Activated CD8-positive, alpha-beta T cell treated with anti-CD3 and anti-CD28 coated beads for 36 hours (primary cell): ENCODE measurements at regions not wholly inside any gene's neighbourhood (a gene's known extent, or its start where the extent isn't known, plus 50 kb on each side); places are given as distances from the start of the nearest gene placed in this dataset.

Source experiments
- ATAC-seq: fragments of 200-7000 bp; cut with Tn5 transposase; one replicate; pipeline ENCODE4 v1.10.0; 2021; ENCODE audit warnings: mild to moderate bottlenecking, moderate library complexity
- CTCF ChIA-PET: fragments of 350-600 bp; sonication (Branson Sonifier 250); formaldehyde crosslinking; loops from one replicate; lab custom pipeline; 2021; ENCODE audit warnings: antibody characterized with exemption; lab: Charles Lee
- POLR2A ChIA-PET: fragments of 350-600 bp; sonication (Branson Sonifier 250); formaldehyde crosslinking; loops from one replicate; lab custom pipeline; 2021; ENCODE audit warnings: antibody characterized with exemption; lab: Charles Lee
- DNase-seq: peaks from one replicate; pipeline ENCODE4 v3.0.0-alpha.2; 2020
- H3K27ac Mint-ChIP-seq: one replicate; pipeline ENCODE4 v1.8.0; 2021; ENCODE audit warnings: mild to moderate bottlenecking, mixed read lengths
- H3K27me3 Mint-ChIP-seq: one replicate; pipeline ENCODE4 v1.8.0; 2021; ENCODE audit warnings: mixed read lengths
- H3K36me3 Mint-ChIP-seq: one replicate; pipeline ENCODE4 v1.8.0; 2021; ENCODE audit warnings: low read depth, mixed read lengths
- H3K4me1 Mint-ChIP-seq: one replicate; pipeline ENCODE4 v1.8.0; 2021; ENCODE audit warnings: low read depth, mixed read lengths
- H3K4me3 Mint-ChIP-seq: one replicate; pipeline ENCODE4 v1.8.0; 2021; ENCODE audit warnings: mild to moderate bottlenecking, moderate library complexity, mixed read lengths
- H3K9me3 Mint-ChIP-seq: one replicate; pipeline ENCODE4 v1.8.0; 2021; ENCODE audit warnings: mixed read lengths
- intact Hi-C: fragments of 100-400 bp; cut with micrococcal nuclease; formaldehyde crosslinking; loops from one replicate; pipeline ENCODE4 v1.10.0; 2022
- TF ChIP-seq, protein P1 (sequence below): fragments of 200-600 bp; IDR thresholded peaks from one replicate; pipeline ENCODE4 v1.8.0; 2022; ENCODE audit warnings: antibody characterized with exemption, mild to moderate bottlenecking

- H3K9me3 Mint-ChIP-seq = no peaks in the 10 kb centered on the region
- no peaks in the 10 kb centered on the region for H3K4me1 Mint-ChIP-seq
- ATAC-seq (no peak), DNase-seq (no peak)
- no peaks in the 10 kb centered on the region for H3K36me3 Mint-ChIP-seq
- intact Hi-C loops = no loop called here
- no peak overlapping the region for H3K4me3 Mint-ChIP-seq
- TF ChIP-seq, protein P1, sequence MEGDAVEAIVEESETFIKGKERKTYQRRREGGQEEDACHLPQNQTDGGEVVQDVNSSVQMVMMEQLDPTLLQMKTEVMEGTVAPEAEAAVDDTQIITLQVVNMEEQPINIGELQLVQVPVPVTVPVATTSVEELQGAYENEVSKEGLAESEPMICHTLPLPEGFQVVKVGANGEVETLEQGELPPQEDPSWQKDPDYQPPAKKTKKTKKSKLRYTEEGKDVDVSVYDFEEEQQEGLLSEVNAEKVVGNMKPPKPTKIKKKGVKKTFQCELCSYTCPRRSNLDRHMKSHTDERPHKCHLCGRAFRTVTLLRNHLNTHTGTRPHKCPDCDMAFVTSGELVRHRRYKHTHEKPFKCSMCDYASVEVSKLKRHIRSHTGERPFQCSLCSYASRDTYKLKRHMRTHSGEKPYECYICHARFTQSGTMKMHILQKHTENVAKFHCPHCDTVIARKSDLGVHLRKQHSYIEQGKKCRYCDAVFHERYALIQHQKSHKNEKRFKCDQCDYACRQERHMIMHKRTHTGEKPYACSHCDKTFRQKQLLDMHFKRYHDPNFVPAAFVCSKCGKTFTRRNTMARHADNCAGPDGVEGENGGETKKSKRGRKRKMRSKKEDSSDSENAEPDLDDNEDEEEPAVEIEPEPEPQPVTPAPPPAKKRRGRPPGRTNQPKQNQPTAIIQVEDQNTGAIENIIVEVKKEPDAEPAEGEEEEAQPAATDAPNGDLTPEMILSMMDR = no peak
- no peak overlapping the region for H3K27ac Mint-ChIP-seq
- no peaks in the 10 kb centered on the region for H3K27me3 Mint-ChIP-seq
- ChIA-PET POLR2A (no interaction called here), CTCF (no interaction called here)
These were observed 559.9 kb downstream of the INHBA start for GRCh38 chr7:41142904-41143473.

- DNase-seq = no peak
- CTCF ChIA-PET = no interaction called here
- no peak for ATAC-seq
- no peaks in the 10 kb centered on the region for H3K36me3 Mint-ChIP-seq
- POLR2A ChIA-PET = no interaction called here
- TF ChIP-seq, protein P1 = no peak
- intact Hi-C loops = no loop called here
- H3K4me1 Mint-ChIP-seq = no peaks in the 10 kb centered on the region
- H3K27me3 Mint-ChIP-seq = no peaks in the 10 kb centered on the region
- H3K4me3 Mint-ChIP-seq = no peak overlapping the region
- H3K27ac Mint-ChIP-seq = no peak overlapping the region
- no peaks in the 10 kb centered on the region for H3K9me3 Mint-ChIP-seq
These were observed 563.1 kb downstream of the INHBA start for GRCh38 chr7:41139789-41140188.

DNA sequence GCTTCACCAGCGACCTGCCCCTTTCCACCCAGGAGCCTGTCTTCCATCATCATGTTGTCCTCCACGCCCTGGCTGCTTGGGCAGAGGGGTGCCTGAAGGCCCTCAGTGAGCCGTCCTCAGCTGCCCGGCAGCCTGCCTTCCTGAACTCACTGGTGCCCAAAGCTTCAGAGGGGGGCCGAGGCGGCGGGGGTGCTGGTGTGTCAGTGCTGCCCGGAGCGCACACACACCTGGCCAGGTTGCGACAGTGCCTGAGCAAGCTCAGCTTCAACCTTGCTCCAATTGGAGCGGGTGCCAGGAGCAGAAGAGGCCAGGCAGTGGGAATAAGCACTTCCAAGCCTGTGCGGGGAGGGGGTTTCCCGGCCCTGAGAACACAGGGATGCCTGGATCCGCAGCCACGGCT lies 566.3 kb downstream of the INHBA start:
- H3K9me3 Mint-ChIP-seq = no peaks in the 10 kb centered on the region
- no peaks in the 10 kb centered on the region for H3K4me1 Mint-ChIP-seq

DNA sequence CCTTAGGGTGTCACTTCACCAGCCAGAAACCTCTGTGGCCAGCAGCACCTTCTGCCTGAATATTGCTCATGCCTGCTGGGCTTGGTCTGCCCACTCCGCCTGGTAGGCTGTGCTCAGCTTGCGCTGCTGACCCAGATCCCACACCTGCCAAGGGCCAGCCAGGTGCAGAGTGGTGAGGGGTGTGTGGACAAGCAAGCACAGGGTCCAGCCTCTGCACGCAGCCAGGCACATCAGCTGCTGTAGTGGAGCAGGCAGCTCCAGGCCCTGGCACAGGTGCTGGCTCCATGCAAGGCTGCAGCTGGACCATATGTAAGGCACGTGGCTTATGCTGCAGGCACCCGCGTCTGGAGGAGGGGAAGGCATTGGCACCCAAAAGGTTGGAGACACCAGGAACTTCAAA lies 567.4 kb downstream of the INHBA start:
- ATAC-seq = no peak
- no peak overlapping the region for H3K27ac Mint-ChIP-seq
- H3K27me3 Mint-ChIP-seq = no peaks in the 10 kb centered on the region
- ChIA-PET CTCF (no interaction called here), POLR2A (no interaction called here)
- DNase-seq = no peak
- H3K9me3 Mint-ChIP-seq = no peaks in the 10 kb centered on the region
- H3K4me1 Mint-ChIP-seq = no peaks in the 10 kb centered on the region
- H3K36me3 Mint-ChIP-seq = no peaks in the 10 kb centered on the region
- TF ChIP-seq, protein P1 = no peak
- intact Hi-C loops = no loop called here
- H3K4me3 Mint-ChIP-seq = no peak overlapping the region

More for the DNA sequence above, 566.3 kb downstream of the INHBA start:
- H3K36me3 Mint-ChIP-seq = no peaks in the 10 kb centered on the region
- TF ChIP-seq, protein P1 = no peak
- ChIA-PET POLR2A (interaction anchor here (0.5 kb wide), 1 partner anchor 70 kb away, joined by 3 read pairs; no protein-coding TSS in a partner anchor), CTCF (no interaction called here)
- H3K4me3 Mint-ChIP-seq = no peak overlapping the region
- DNase-seq = no peak
- intact Hi-C loops = no loop called here
- no peaks in the 10 kb centered on the region for H3K27me3 Mint-ChIP-seq
- no peak overlapping the region for H3K27ac Mint-ChIP-seq
- ATAC-seq = no peak

- Mint-ChIP-seq H3K27ac (no peak overlapping the region), H3K4me1 (no peaks in the 10 kb centered on the region), H3K4me3 (no peak overlapping the region), H3K27me3 (no peaks in the 10 kb centered on the region), H3K36me3 (no peaks in the 10 kb centered on the region), H3K9me3 (no peaks in the 10 kb centered on the region)
- CTCF ChIA-PET = no interaction called here
- no peak for DNase-seq
- POLR2A ChIA-PET = no interaction called here
- peak; percentile 34 for ATAC-seq
- intact Hi-C loops = no loop called here
- TF ChIP-seq, protein P1 = no peak
These were observed 568.3 kb downstream of the INHBA start for GRCh38 chr7:41134300-41135255.
